ENCODE measurements at regions not wholly inside any gene's neighbourhood (a gene's known extent, or its start where the extent isn't known, plus 50 kb on each side); places are given as distances from the start of the nearest gene placed in this dataset.

GRCh38 chr6:11391934-11392777, 145.4 kb upstream of the TMEM170B start:
- TF ChIP-seq CTCF (IDR thresholded peaks at IDR 0.05): no peak
- no peak for DNase-seq (ENCODE audit: low spot score)
- ATAC-seq (ENCODE audit: low FRiP score): no peak

GRCh38 chr6:11389977-11390376, 147.6 kb upstream of the TMEM170B start:
- ATAC-seq (ENCODE audit: low FRiP score): no peak
- DNase-seq (ENCODE audit: low spot score): no peak
- TF ChIP-seq CTCF (IDR thresholded peaks at IDR 0.05): no peak

- ATAC-seq (ENCODE audit: low FRiP score) (no peak), DNase-seq (ENCODE audit: low spot score) (no peak)
- no peak for TF ChIP-seq CTCF (IDR thresholded peaks at IDR 0.05)
These were observed 148.3 kb upstream of the TMEM170B start for GRCh38 chr6:11388983-11389944.

- ATAC-seq (ENCODE audit: low FRiP score): no peak
- DNase-seq (ENCODE audit: low spot score): no peak
- TF ChIP-seq CTCF (IDR thresholded peaks at IDR 0.05): no peak
These were observed 149.7 kb upstream of the TMEM170B start for GRCh38 chr6:11387707-11388430.

- no peak for TF ChIP-seq CTCF (IDR thresholded peaks at IDR 0.05)
- ATAC-seq (ENCODE audit: low FRiP score): no peak
These were observed 150.8 kb upstream of the TMEM170B start for GRCh38 chr6:11386726-11387125.

GRCh38 chr6:11386323-11386722, 151.2 kb upstream of the TMEM170B start:
- ATAC-seq (ENCODE audit: low FRiP score): no peak
- no peak for TF ChIP-seq CTCF (IDR thresholded peaks at IDR 0.05)

More at GRCh38 chr6:11386726-11387125, 150.8 kb upstream of the TMEM170B start:
- no peak for DNase-seq (ENCODE audit: low spot score)

More at GRCh38 chr6:11386323-11386722, 151.2 kb upstream of the TMEM170B start:
- DNase-seq (ENCODE audit: low spot score): no peak

Measured in omental fat pad (tissue), 3 donors.